CD1c-positive myeloid dendritic cell (primary cell): ENCODE measurements at regions not wholly inside any gene's neighbourhood (a gene's known extent, or its start where the extent isn't known, plus 50 kb on each side); places are given as distances from the start of the nearest gene placed in this dataset.
A peak's percentile ranks its signal among the peaks of the same experiment; 100 is the strongest.
"Not testable (repeated sequence)": the region's sequence is repeated elsewhere in the genome, so short reads cannot be mapped to it uniquely, and the experiment has no call there.

ENCODE experiments used
- DNase-seq: peaks from one replicate; pipeline ENCODE4 v3.0.0-alpha.2; 2016; ENCODE audit errors: extremely low spot score

- no peak for DNase-seq
Observed at GRCh38 chr1:30099587-30100523, 623.5 kb downstream of the MATN1 start.

DNA sequence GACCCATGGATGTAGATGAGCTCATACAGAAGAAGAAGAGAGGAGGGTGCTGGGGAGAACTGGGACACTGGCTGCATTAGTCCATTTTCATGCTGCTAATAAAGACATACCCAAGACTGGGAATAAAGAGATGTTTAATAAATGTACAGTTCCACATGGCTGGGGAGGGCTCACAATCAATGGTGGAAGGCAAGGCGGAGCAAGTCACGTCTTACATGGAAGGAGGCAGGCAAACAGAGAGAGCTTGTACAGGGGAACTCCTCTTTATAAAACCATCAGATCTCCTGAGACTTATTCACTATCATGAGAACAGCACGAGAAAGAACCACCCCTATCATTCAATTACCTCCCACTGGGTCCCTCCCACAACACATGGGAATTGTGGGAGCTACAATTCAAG, 625.5 kb downstream of the MATN1 start:
- DNase-seq = not testable (repeated sequence)

GRCh38 chr1:30095451-30096025, 627.8 kb downstream of the MATN1 start:
- no peak for DNase-seq

GRCh38 chr1:30095051-30095450, 628.3 kb downstream of the MATN1 start:
- DNase-seq = no peak

GRCh38 chr1:30092051-30092858, 631.1 kb downstream of the MATN1 start:
- no peak for DNase-seq

GRCh38 chr1:30090162-30090820, 633.1 kb downstream of the MATN1 start:
- DNase-seq = no peak

DNA sequence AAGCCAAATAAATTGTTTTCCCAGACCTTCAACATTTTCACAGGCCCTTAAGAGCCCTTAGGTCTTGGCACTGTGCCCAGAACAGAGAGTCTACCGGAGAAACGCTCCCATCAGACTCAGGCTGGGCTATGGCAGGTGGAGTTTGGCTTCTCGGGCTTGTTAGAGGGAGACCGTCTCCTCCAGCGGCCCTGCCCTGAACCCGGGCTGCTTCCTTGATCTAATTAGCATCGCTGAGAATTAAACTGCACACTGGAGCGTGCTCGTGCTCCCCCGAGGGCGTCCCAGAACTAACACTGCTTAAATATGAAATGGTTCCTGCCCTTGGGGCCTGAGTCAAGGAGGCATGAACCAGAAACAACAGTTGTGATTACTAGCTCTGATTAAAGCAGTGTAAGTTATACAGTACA, 634.4 kb downstream of the MATN1 start:
- DNase-seq = no peak

- no peak for DNase-seq
Observed at GRCh38 chr1:30088594-30088993, 634.8 kb downstream of the MATN1 start.

GRCh38 chr1:30087465-30087864, 635.9 kb downstream of the MATN1 start:
- DNase-seq = no peak

- DNase-seq = peak; percentile 9
Observed at GRCh38 chr1:30085811-30086770, 637.3 kb downstream of the MATN1 start.

DNA sequence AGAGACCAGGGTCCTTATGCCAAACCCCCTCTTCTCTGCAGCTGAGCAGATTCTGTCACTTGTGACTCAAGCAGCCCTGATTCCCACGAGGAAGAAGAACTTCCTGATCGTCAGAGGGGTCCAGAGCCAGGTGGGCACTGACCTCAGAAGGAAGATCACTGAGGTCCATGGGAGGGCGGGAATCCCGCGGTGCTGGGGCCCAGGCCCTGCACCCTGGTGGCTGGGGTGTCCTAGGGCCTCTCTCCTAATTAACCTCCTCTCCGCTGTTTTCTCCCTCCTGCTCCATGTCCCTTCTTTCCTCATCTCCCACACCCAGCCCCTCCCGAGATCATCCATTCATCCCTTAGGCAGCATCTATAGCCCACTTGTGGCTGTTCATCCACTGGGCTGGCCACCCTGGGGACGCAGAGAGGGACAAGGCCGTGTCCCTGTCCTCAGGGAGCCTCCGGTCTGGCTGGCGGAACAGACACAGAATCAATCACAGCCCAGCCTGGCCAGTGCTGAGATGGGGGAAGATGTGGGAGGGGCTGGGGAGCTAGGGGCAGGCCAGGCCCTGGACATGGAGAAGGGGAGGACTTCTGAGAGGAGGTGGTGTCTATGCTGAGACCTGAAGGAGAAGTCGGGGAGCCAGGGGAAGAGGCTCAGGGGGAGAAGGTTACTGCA, 638.3 kb downstream of the MATN1 start:
- no peak for DNase-seq

DNA sequence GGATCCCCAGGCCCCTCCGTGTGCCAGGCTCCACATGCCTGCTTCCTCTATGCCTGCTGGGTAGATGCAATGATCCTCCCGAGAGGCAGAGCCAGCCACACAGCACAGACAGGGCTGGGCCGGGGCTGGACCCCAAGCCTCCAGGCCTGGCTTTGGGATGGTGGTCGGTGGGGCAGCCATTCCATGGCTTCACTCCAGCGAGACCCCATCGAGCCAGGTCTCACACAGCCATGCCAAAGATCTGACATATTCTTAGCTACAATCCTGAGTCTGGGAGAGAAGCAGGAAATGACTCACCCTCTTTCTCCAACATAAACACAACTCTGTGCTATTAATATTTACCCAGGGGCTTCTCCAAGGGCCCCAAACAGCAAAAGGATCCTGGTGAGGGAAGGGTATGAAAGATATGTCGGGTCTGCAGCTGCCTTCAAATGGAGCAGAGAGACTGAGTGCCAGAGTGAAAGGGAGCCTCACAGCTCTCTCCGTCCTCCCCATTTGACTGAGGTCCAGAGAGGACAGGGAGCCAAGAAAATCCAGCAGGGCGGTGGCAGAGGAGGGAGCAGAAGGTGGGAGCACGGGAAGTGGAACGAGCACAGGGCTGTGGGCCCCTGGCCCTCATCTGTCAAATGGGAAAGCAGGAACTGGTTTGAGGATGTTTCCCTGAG, 639.5 kb downstream of the MATN1 start:
- DNase-seq = no peak

DNA sequence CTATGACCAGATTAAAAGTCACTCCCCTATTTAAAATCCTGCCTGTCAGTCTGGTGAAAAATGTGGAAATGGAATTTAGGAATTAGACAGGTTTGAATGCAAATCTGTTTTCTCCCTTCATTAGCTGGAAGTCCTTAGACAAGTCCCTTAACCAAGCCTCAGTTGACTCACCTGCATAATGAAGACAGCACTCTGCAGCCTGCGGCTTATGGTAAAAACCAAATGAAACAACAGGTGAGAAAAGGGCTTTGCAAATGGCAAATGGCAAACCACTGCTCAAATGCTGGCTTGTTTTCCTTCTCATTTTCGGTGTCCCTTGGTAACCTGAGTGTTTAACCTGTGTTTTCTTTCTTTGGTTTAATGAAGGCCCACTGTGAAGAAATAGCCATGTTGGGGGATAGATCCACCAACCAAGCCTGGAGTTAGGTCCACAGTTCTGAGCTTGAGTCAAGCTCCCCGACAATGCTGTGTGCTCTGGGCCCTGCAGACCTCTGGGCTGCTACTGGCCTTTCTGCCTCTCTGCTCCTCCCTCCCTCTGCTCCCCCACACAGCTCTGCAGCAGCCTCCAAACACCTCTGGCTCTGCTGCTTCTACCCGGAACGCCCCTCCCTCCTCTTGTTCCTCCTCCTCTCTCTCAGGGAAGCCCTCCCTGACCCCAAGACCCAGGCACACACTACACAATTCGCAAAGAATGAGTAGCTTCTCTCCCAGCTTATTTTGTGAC, 641.8 kb downstream of the MATN1 start:
- no peak for DNase-seq

DNA sequence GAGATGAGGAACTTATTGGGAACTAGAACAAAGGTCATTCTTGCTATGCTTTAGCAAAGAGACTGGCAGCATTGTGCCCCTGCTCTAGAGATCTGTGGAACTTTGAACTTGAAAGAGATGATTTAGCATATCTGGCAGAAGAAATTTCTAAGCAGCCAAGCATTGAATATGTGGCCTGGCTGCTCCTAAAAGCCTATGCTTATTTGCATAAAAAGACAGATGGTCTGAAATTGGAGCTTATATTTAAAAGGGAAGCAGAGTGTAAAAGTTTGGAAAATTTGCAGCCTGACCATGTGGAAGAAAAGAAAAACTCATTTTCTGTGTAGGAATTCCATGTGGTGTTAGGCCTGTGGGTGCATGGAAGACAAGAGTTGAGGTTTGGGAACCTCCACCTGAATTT, 647.5 kb downstream of the MATN1 start:
- DNase-seq = not testable (repeated sequence)

DNA sequence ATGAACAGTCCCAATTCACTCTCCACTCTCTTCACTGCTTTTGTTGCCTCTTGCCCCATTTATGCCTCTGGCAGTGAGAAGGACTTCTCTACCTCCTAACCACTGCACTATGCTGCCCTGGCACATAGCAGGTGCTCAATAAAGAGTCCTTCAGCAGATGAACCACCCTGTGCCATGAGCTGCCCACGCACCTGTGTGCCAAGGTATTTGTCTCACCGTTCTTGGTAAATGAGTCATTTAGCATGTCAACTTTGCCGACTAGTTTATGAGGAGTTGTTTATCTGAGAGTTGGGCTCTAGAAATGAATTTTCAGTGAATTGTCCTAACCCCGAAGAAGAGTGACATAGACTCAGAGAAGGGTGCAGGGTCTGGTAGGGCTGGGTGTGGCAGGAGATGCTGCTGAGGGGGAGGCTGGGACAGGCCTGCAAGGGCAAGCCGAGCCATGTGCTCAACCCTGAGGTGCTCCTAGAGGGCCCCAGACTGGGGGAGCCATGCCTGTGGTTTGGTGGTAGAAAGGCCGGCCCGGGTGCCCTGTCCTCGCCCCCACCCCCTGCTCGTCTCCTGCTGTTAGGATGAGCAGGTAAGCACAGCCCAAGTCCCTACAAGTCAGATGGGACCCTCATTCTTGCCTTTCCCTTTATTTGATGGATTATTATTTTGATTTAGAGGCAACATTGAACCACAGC, 654.5 kb downstream of the MATN1 start:
- no peak for DNase-seq

GRCh38 chr1:30064547-30064946, 658.8 kb downstream of the MATN1 start:
- DNase-seq = no peak

- DNase-seq = no peak
Observed at GRCh38 chr1:30063621-30064280, 659.6 kb downstream of the MATN1 start.
